ENCODE measurements at regions not wholly inside any gene's neighbourhood (a gene's known extent, or its start where the extent isn't known, plus 50 kb on each side); places are given as distances from the start of the nearest gene placed in this dataset.

GRCh38 chr2:133982256-133982655 lies 271.6 kb upstream of the MGAT5 start:
- TF ChIP-seq CTCF (conservative IDR thresholded peaks at IDR 0.05 in 1 of 2, IDR thresholded peaks at IDR 0.05 in 1 of 2; ENCODE audit: extremely low read depth in 1 of 2, insufficient read depth in 1 of 2, low read depth in 1 of 2, low read length in 2 of 2) = no peak
- TF ChIP-seq EZH2 (IDR thresholded peaks at IDR 0.05; ENCODE audit: borderline replicate concordance, low read length) = no peak

Measured in mammary epithelial cell (primary cell).